Nephron (organoid): ENCODE measurements at regions not wholly inside any gene's neighbourhood (a gene's known extent, or its start where the extent isn't known, plus 50 kb on each side); places are given as distances from the start of the nearest gene placed in this dataset.

Experiments
- H3K27ac Mint-ChIP-seq, 3 experiments: 2 replicates each; pipeline ENCODE4 v1.8.0; 2020; ENCODE audit warnings: mixed read lengths in 3 of 3, mild to moderate bottlenecking in 2 of 3, moderate library complexity in 1 of 3
- H3K27me3 Mint-ChIP-seq: 2 replicates; pipeline ENCODE4 v1.8.0; 2021; ENCODE audit warnings: low read depth, mild to moderate bottlenecking, moderate library complexity, mixed read lengths
- H3K36me3 Mint-ChIP-seq: 2 replicates; pipeline ENCODE4 v1.8.0; 2020; ENCODE audit warnings: low read depth, mixed read lengths
- H3K4me1 Mint-ChIP-seq: 2 replicates; pipeline ENCODE4 v1.8.0; 2020; ENCODE audit warnings: mixed read lengths
- H3K4me3 Mint-ChIP-seq, 3 experiments: 2 replicates each; pipeline ENCODE4 v1.8.0; 2020; ENCODE audit warnings: mild to moderate bottlenecking in 3 of 3, mixed read lengths in 3 of 3, moderate library complexity in 2 of 3
- H3K9me3 Mint-ChIP-seq: 2 replicates; pipeline ENCODE4 v1.8.0; 2020; ENCODE audit warnings: mixed read lengths
- TF ChIP-seq, protein P1 (sequence below), 3 experiments: fragments of 200-600 bp; sonication (generic); IDR thresholded peaks; one replicate each; pipeline ENCODE4 v1.5.0; 2021; ENCODE audit warnings: antibody characterized with exemption in 3 of 3; ENCODE audit not compliant: unreplicated experiment in 3 of 3

DNA sequence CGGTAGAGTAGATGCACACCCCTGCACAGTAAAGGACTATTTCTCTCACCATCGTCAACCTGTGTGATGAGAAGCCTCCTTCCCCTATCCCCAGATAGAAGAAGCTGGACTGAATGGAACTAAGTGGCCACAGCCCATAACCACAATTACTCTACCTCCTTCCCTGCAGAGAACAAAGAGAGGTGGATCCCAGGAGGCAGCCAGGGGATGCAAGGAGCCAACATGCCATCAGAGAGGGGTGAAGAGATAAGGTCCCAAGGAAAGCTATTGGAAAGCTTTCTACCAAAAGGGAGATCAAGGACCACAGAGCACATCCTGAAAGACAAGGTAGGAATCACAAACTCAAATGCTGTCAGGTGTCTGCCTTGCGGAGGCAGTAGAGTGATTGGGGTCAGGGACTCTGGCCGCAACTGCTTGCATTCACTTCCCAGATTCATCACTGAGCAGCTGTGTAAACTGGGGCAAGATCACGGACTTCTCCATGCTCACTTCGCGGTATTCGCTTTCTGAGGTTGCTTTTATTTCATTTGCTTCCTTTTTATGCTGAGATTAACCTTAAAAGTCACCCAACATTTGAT, 81.6 kb upstream of the MYO3A start:
- Mint-ChIP-seq H3K4me3 (no peak overlapping the region), H3K27me3 (peaks cover 3% of the 10 kb centered on the region), H3K4me1 (no peaks in the 10 kb centered on the region), H3K27ac (no peak overlapping the region), H3K9me3 (no peaks in the 10 kb centered on the region), H3K36me3 (no peaks in the 10 kb centered on the region)
- TF ChIP-seq, protein P1, sequence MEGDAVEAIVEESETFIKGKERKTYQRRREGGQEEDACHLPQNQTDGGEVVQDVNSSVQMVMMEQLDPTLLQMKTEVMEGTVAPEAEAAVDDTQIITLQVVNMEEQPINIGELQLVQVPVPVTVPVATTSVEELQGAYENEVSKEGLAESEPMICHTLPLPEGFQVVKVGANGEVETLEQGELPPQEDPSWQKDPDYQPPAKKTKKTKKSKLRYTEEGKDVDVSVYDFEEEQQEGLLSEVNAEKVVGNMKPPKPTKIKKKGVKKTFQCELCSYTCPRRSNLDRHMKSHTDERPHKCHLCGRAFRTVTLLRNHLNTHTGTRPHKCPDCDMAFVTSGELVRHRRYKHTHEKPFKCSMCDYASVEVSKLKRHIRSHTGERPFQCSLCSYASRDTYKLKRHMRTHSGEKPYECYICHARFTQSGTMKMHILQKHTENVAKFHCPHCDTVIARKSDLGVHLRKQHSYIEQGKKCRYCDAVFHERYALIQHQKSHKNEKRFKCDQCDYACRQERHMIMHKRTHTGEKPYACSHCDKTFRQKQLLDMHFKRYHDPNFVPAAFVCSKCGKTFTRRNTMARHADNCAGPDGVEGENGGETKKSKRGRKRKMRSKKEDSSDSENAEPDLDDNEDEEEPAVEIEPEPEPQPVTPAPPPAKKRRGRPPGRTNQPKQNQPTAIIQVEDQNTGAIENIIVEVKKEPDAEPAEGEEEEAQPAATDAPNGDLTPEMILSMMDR (IDR thresholded peaks at IDR 0.05; ENCODE audit: unreplicated experiment in 3 of 3): no peak

DNA sequence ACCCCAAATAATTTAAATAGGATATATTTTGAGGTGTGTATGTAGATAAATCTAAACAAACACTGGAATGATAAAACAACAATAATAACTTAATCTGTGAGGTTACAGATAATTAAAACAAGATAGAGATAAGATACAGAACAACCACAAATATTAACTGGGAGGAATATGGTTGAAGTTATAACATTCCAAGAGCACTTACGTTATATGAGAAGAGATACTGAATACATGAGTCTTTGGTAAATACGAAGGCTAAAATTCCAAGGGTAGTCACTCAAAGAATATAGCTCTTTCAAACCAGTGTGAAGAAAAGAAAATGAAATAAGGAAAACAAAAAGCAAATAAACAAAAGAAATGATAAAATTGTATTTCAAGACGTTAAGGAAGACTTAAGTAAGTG, 76.0 kb upstream of the MYO3A start:
- no peaks in the 10 kb centered on the region for H3K9me3 Mint-ChIP-seq
- H3K4me1 Mint-ChIP-seq: no peaks in the 10 kb centered on the region
- no peak overlapping the region for H3K27ac Mint-ChIP-seq
- H3K27me3 Mint-ChIP-seq: peaks cover 4% of the 10 kb centered on the region
- H3K4me3 Mint-ChIP-seq: no peak overlapping the region
- TF ChIP-seq, protein P1 (IDR thresholded peaks at IDR 0.05; ENCODE audit: unreplicated experiment in 3 of 3): no peak
- H3K36me3 Mint-ChIP-seq: no peaks in the 10 kb centered on the region

DNA sequence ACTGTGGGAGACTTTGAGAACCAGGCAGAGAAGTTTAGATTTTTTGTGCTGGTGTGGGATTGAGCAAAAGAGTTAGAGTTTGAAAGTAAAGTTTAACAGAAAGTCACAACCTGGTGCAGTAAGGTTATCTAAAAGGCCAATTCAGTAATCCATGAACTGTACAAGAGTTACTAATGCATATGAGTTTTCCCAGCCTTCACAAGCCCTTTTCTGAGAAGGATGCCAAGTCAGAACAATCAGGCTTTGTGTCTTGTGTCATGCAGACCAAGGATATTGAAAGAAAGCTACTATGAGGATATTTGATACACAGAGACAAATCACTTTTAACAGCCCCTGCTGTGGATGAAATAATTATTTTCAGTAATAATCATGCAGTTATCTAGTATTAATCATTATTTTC, 68.8 kb upstream of the MYO3A start:
- Mint-ChIP-seq H3K27me3 (peaks cover 4% of the 10 kb centered on the region), H3K4me1 (no peaks in the 10 kb centered on the region), H3K4me3 (no peak overlapping the region), H3K36me3 (no peaks in the 10 kb centered on the region), H3K27ac (no peak overlapping the region), H3K9me3 (no peaks in the 10 kb centered on the region)
- TF ChIP-seq, protein P1 (IDR thresholded peaks at IDR 0.05; ENCODE audit: unreplicated experiment in 3 of 3): no peak

DNA sequence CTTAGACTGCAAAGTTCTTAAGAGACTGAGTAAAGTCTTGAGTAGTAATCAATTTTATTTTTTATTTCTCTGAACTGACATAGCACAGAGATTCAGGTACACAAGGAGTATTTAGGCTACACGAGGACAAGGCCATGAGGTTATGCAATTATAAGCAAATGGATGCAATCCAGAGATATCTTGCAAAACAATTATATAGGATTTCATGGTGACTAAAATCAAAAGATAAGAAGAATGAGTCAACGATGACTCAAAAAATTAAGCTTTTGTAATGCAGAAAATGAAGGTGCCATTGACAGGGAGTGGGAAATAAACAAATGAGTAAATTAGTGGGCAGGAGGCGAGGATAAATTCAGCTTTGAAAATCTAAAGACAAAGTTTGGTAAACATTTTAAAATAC, 66.7 kb upstream of the MYO3A start:
- H3K27me3 Mint-ChIP-seq: peaks cover 6% of the 10 kb centered on the region
- TF ChIP-seq, protein P1 (IDR thresholded peaks at IDR 0.05; ENCODE audit: unreplicated experiment in 3 of 3): no peak

DNA sequence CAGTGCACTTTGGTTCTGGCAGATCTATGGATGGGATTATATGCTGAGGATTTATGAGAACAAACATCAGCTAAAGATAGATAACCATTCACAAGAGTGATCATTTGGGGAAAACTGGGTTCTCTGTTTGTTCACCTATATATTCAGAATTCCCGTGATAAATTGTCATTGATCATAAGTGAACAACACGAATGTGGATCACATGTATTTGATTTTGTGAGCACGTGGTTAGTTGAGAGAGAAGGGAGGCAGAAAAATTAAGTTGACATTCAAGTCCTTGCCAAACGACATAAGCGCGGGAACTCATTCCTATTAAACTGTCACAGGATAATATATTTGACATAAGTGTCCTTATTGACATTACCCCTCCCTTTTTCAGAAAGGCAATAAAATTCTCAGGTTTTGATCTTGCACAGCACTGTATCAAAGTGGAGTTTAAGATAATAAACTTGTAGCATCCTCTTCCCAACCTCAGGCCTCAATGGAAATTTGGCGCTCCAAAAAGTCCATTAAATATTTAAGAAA, 64.9 kb upstream of the MYO3A start:
- H3K36me3 Mint-ChIP-seq: no peaks in the 10 kb centered on the region

More for the DNA sequence above, 66.7 kb upstream of the MYO3A start:
- Mint-ChIP-seq H3K27ac (no peak overlapping the region), H3K36me3 (no peaks in the 10 kb centered on the region), H3K9me3 (peaks cover 3% of the 10 kb centered on the region), H3K4me1 (no peaks in the 10 kb centered on the region), H3K4me3 (no peak overlapping the region)

More for the DNA sequence above, 64.9 kb upstream of the MYO3A start:
- TF ChIP-seq, protein P1 (IDR thresholded peaks at IDR 0.05; ENCODE audit: unreplicated experiment in 3 of 3): no peak
- Mint-ChIP-seq H3K27ac (no peak overlapping the region), H3K27me3 (peaks cover 8% of the 10 kb centered on the region), H3K9me3 (peaks cover 3% of the 10 kb centered on the region), H3K4me1 (no peaks in the 10 kb centered on the region), H3K4me3 (no peak overlapping the region)
